H1 (cell line): ENCODE measurements at regions not wholly inside any gene's neighbourhood (a gene's known extent, or its start where the extent isn't known, plus 50 kb on each side); places are given as distances from the start of the nearest gene placed in this dataset.

Experiments used
- CTCF ChIA-PET: fragments of 300-600 bp; sonication (Branson Sonifier 250); formaldehyde crosslinking; loops from one replicate; lab custom pipeline; 2021; ENCODE audit not compliant: partially characterized antibody; lab: Charles Lee
- POLR2A ChIA-PET: fragments of 300-600 bp; sonication (Branson Sonifier 250); formaldehyde crosslinking; loops from one replicate; lab custom pipeline; 2021; ENCODE audit warnings: inconsistent platforms; ENCODE audit not compliant: partially characterized antibody; lab: Charles Lee
- DNase-seq, 2 experiments: peaks; one replicate each; pipeline versions ENCODE4 v3.0.0 to v3.0.0-alpha.2; 2010 to 2022; ENCODE audit warnings: low spot score in 2 of 2, low read depth in 1 of 2, mixed read lengths in 1 of 2
- FAIRE-seq: peaks from 2 replicates; lab custom pipeline; 2011; peaks lifted over from hg19 to GRCh38; lab: Jason Lieb, UNC
- H2AFZ ChIP-seq: 2 replicates; pipeline ENCODE4 v1.8.1; 2012; ENCODE audit warnings: low read length, inconsistent platforms
- H2AK5ac ChIP-seq: 2 replicates; pipeline ENCODE4 v1.6.1; 2013; ENCODE audit warnings: low read depth, low read length
- H2BK120ac ChIP-seq: replicated peaks from 2 replicates; pipeline ENCODE3; 2013; ENCODE audit warnings: low read depth, low read length, inconsistent platforms
- H2BK12ac ChIP-seq: 2 replicates; pipeline ENCODE4 v1.6.1; 2013; ENCODE audit warnings: low read depth, low read length
- H2BK15ac ChIP-seq: 2 replicates; pipeline ENCODE4 v1.6.1; 2013; ENCODE audit warnings: low read length
- H2BK20ac ChIP-seq: 2 replicates; pipeline ENCODE4 v1.6.1; 2013; ENCODE audit warnings: low read length
- H2BK5ac ChIP-seq: 2 replicates; pipeline ENCODE4 v1.6.1; 2013; ENCODE audit warnings: low read depth, low read length
- H3K14ac ChIP-seq: 2 replicates; pipeline ENCODE4 v1.6.1; 2013; ENCODE audit warnings: inconsistent platforms; ENCODE audit not compliant: insufficient read length
- H3K18ac ChIP-seq: 2 replicates; pipeline ENCODE4 v1.6.1; 2013; ENCODE audit warnings: low read length; ENCODE audit errors: extremely low read depth
- H3K23ac ChIP-seq: 2 replicates; pipeline ENCODE4 v1.6.1; 2013; ENCODE audit warnings: inconsistent platforms; ENCODE audit not compliant: insufficient read length
- H3K23me2 ChIP-seq: 2 replicates; pipeline ENCODE4 v1.6.1; 2013; ENCODE audit warnings: low read depth, low read length
- H3K27ac ChIP-seq: 2 replicates; pipeline ENCODE4 v1.6.1; 2011; ENCODE audit warnings: low read depth, low read length, inconsistent platforms
- H3K27me3 ChIP-seq, 4 experiments: replicated peaks in 1 of 4; 1 replicate in 1 of 4; 2 replicates in 3 of 4; pipeline versions ENCODE4 v1.6.1 to v1.8.1; 2011 to 2013; ENCODE audit warnings: low read length in 3 of 4, mild to moderate bottlenecking in 3 of 4, inconsistent platforms in 2 of 4, mixed read lengths in 2 of 4, moderate library complexity in 1 of 4; ENCODE audit not compliant: control insufficient read depth in 3 of 4, insufficient read depth in 3 of 4; ENCODE audit errors: extremely low read depth in 1 of 4
- H3K36me3 ChIP-seq, 4 experiments: 2 replicates each; pipeline versions ENCODE4 v1.6.1 to v1.8.1; 2011 to 2013; ENCODE audit warnings: mild to moderate bottlenecking in 4 of 4, low read length in 3 of 4, moderate library complexity in 2 of 4, control low read depth in 1 of 4, inconsistent platforms in 1 of 4; ENCODE audit not compliant: insufficient read depth in 4 of 4, control insufficient read depth in 2 of 4
- H3K4ac ChIP-seq: replicated peaks from 2 replicates; pipeline ENCODE3; 2013; ENCODE audit warnings: low read length, low read depth, mixed read lengths, inconsistent platforms; ENCODE audit not compliant: insufficient read length
- H3K4me1 ChIP-seq, 4 experiments: replicated peaks in 1 of 4; 1 replicate in 1 of 4; 2 replicates in 3 of 4; pipeline versions ENCODE4 v1.6.1 to v1.8.1; 2011 to 2013; ENCODE audit warnings: low read length in 3 of 4, inconsistent platforms in 2 of 4, mixed read lengths in 1 of 4; ENCODE audit not compliant: insufficient read depth in 4 of 4, control insufficient read depth in 3 of 4
- H3K4me2 ChIP-seq, 2 experiments: 2 replicates each; pipeline versions ENCODE4 v1.6.1 to v1.8.1; 2011 to 2013; ENCODE audit warnings: low read depth in 2 of 2, low read length in 2 of 2, control low read depth in 1 of 2, inconsistent platforms in 1 of 2, mild to moderate bottlenecking in 1 of 2; ENCODE audit not compliant: insufficient read depth in 1 of 2
- H3K4me3 ChIP-seq, 4 experiments: fragments of 200-600, 300-600 bp in 1 of 4; sonication (generic), shearing (Covaris generic), sonication (Bioruptor Twin) in 1 of 4; 2 replicates each; pipeline versions ENCODE4 v1.5.1 to v1.8.1; 2011 to 2016; ENCODE audit warnings: low read length in 4 of 4, low read depth in 3 of 4, control low read depth in 2 of 4, inconsistent platforms in 2 of 4, mild to moderate bottlenecking in 2 of 4, mixed read lengths in 1 of 4, moderate library complexity in 1 of 4; ENCODE audit not compliant: insufficient read depth in 2 of 4; ENCODE audit errors: extremely low read depth in 1 of 4
- H3K56ac ChIP-seq: replicated peaks from 2 replicates; pipeline ENCODE3; 2013; ENCODE audit warnings: low read depth, mild to moderate bottlenecking, mixed read lengths, low read length, inconsistent platforms; ENCODE audit not compliant: insufficient read length
- H3K79me1 ChIP-seq: 2 replicates; pipeline ENCODE4 v1.6.1; 2013; ENCODE audit warnings: low read depth, low read length, control low read depth
- H3K79me2 ChIP-seq, 2 experiments: 2 replicates each; pipeline versions ENCODE4 v1.6.1 to v1.8.1; 2012 to 2013; ENCODE audit warnings: low read length in 2 of 2, mild to moderate bottlenecking in 2 of 2, inconsistent platforms in 1 of 2; ENCODE audit not compliant: insufficient read depth in 2 of 2, control insufficient read depth in 1 of 2
- H3K9ac ChIP-seq, 4 experiments: replicated peaks in 1 of 4; 1 replicate in 1 of 4; 2 replicates in 3 of 4; pipeline versions ENCODE4 v1.6.1 to v1.8.1; 2011 to 2013; ENCODE audit warnings: low read depth in 3 of 4, low read length in 3 of 4, control low read depth in 2 of 4, mild to moderate bottlenecking in 2 of 4, moderate library complexity in 2 of 4, inconsistent platforms in 1 of 4; ENCODE audit errors: extremely low read depth in 1 of 4
- H3K9me3 ChIP-seq, 2 experiments: 2 replicates each; pipeline versions ENCODE4 v1.6.1 to v1.8.1; 2012 to 2013; ENCODE audit warnings: mild to moderate bottlenecking in 2 of 2, moderate library complexity in 2 of 2, control low read depth in 1 of 2, inconsistent platforms in 1 of 2, low read depth in 1 of 2, low read length in 1 of 2, mixed read lengths in 1 of 2; ENCODE audit not compliant: insufficient read depth in 2 of 2
- H4K20me1 ChIP-seq, 2 experiments: replicated peaks in 1 of 2; 2 replicates each; pipeline versions ENCODE3 to v1.8.1; 2011 to 2013; ENCODE audit warnings: inconsistent platforms in 2 of 2, low read length in 2 of 2, mild to moderate bottlenecking in 1 of 2; ENCODE audit not compliant: insufficient read depth in 2 of 2, control insufficient read depth in 1 of 2
- H4K5ac ChIP-seq: 2 replicates; pipeline ENCODE4 v1.6.1; 2013; ENCODE audit warnings: low read length, low read depth, mixed read lengths, inconsistent platforms; ENCODE audit not compliant: insufficient read length
- H4K8ac ChIP-seq: 2 replicates; pipeline ENCODE4 v1.8.0; 2013; ENCODE audit warnings: mild to moderate bottlenecking, moderate library complexity, low read length, inconsistent platforms; ENCODE audit not compliant: insufficient read depth; ENCODE audit errors: extremely low read depth
- H4K91ac ChIP-seq: replicated peaks from 2 replicates; pipeline ENCODE3; 2013; ENCODE audit warnings: low read length, mixed read lengths, inconsistent platforms; ENCODE audit not compliant: insufficient read length
- ASH2L ChIP-seq: fragments of 200-600, 300-600 bp; sonication (generic); IDR thresholded peaks from one replicate; pipeline ENCODE4 v1.7.1; 2017; ENCODE audit warnings: low read length
- ATF3 ChIP-seq: IDR thresholded peaks from 2 replicates; pipeline ENCODE4 v1.6.1; 2011; ENCODE audit warnings: low read depth, mild to moderate bottlenecking, low read length; ENCODE audit not compliant: insufficient read depth
- CBX5 ChIP-seq: fragments of 300-800, 300-1000 bp; sonication (generic); IDR thresholded peaks from 2 replicates; pipeline ENCODE4 v1.7.1; 2016; ENCODE audit warnings: antibody characterized with exemption, low read length, low read depth
- CHD2 ChIP-seq: IDR thresholded peaks from 2 replicates; pipeline ENCODE4 v1.6.1; 2012; ENCODE audit warnings: low read length, improper control_type of control experiment
- CTBP2 ChIP-seq: IDR thresholded peaks from 2 replicates; pipeline ENCODE4 v1.7.0; 2011; ENCODE audit warnings: borderline replicate concordance, mild to moderate bottlenecking, moderate library complexity, mixed read lengths, low read length; ENCODE audit not compliant: insufficient read depth, insufficient read length
- FOSL1 ChIP-seq: IDR thresholded peaks from 2 replicates; pipeline ENCODE4 v1.6.1; 2011; ENCODE audit warnings: mild to moderate bottlenecking, low read depth, low read length, moderate library complexity; ENCODE audit not compliant: insufficient read depth
- GTF2F1 ChIP-seq: IDR thresholded peaks from 2 replicates; pipeline ENCODE4 v1.6.1; 2012; ENCODE audit warnings: low read depth, low read length, improper control_type of control experiment, borderline replicate concordance
- HDAC2 ChIP-seq, 2 experiments: fragments of 300-600 bp in 1 of 2; sonication (generic) in 1 of 2; IDR thresholded peaks; 2 replicates each; pipeline ENCODE4 v1.6.1; 2011 to 2012; ENCODE audit warnings: low read depth in 2 of 2, low read length in 2 of 2, mild to moderate bottlenecking in 2 of 2, moderate library complexity in 2 of 2, borderline replicate concordance in 1 of 2, inconsistent platforms in 1 of 2
- POU5F1 ChIP-seq: IDR thresholded peaks from 2 replicates; pipeline ENCODE4 v1.6.1; 2011; ENCODE audit warnings: low read depth, mild to moderate bottlenecking, low read length, moderate library complexity
- SP1 ChIP-seq: IDR thresholded peaks from 2 replicates; pipeline ENCODE4 v1.6.1; 2011; ENCODE audit warnings: low read depth, low read length
- ZNF274 ChIP-seq: IDR thresholded peaks from 2 replicates; pipeline ENCODE4 v1.7.0; 2012; ENCODE audit warnings: low read length, borderline replicate concordance; ENCODE audit errors: extremely low read depth
- WGBS, 2 experiments: shearing (Covaris generic) in 1 of 2; methylation state at CpG; one replicate each; pipeline versions ENCODE4 v1.1.6 to v1.1.7; 2013 to 2015; ENCODE audit warnings: low lambda C conversion rate in 2 of 2, mixed read lengths in 2 of 2, inconsistent platforms in 1 of 2, low coverage in 1 of 2, missing lambda C conversion rate in 1 of 2; ENCODE audit not compliant: insufficient replicate concordance in 2 of 2, insufficient coverage in 1 of 2, insufficient read length in 1 of 2; ENCODE audit errors: extremely low coverage in 1 of 2, missing lambda C conversion rate in 1 of 2; 5-methylcytosine and 5-hydroxymethylcytosine counted together
- TF ChIP-seq, protein P1 (sequence below): IDR thresholded peaks from 2 replicates; pipeline ENCODE4 v1.6.1; 2011; ENCODE audit warnings: low read length, improper control_type of control experiment

- Histone ChIP-seq H3K23ac (no peak overlapping the region), H2BK5ac (no peak overlapping the region), H3K27me3 (no peaks in the 10 kb centered on the region), H3K4me1 (no peaks in the 10 kb centered on the region), H4K5ac (no peak overlapping the region), H2BK20ac (no peak overlapping the region), H3K4me2 (no peak overlapping the region), H2AFZ (no peak overlapping the region), H3K9ac (no peak overlapping the region), H3K79me2 (no peaks in the 10 kb centered on the region), H3K4me3 (no peak overlapping the region), H4K91ac (no peak overlapping the region), H3K36me3 (no peaks in the 10 kb centered on the region), H2AK5ac (no peak overlapping the region), H3K9me3 (peaks cover 0 to 2% of the 10 kb centered on the region in 2 experiments; a peak in 1 of 4 replicates), H3K4ac (no peak overlapping the region), H4K8ac (no peak overlapping the region), H2BK120ac (no peak overlapping the region), H4K20me1 (no peaks in the 10 kb centered on the region), H3K27ac (no peak overlapping the region), H3K14ac (no peak overlapping the region), H3K23me2 (no peaks in the 10 kb centered on the region), H2BK15ac (no peak overlapping the region), H3K56ac (no peak overlapping the region), H2BK12ac (no peak overlapping the region), H3K79me1 (no peaks in the 10 kb centered on the region), H3K18ac (no peak overlapping the region)
- ChIA-PET CTCF (no interaction called here), POLR2A (no interaction called here)
- 63% methylated on average over 4 of the region's 4 CpGs; no CpG with 5 or more reads in 1 of the 2 experiments for WGBS, 2 experiments
- FAIRE-seq: no peak
- no peak for DNase-seq
- TF ChIP-seq CBX5 (no peak), CHD2 (no peak), ASH2L (no peak), GTF2F1 (no peak), HDAC2 (IDR thresholded peaks at IDR 0.05; ENCODE audit: borderline replicate concordance in 1 of 2, low read depth in 2 of 2, low read length in 2 of 2) (no peak), CTBP2 (no peak), ATF3 (no peak), ZNF274 (no peak), FOSL1 (no peak), POU5F1 (no peak), SP1 (no peak)
- TF ChIP-seq, protein P1, sequence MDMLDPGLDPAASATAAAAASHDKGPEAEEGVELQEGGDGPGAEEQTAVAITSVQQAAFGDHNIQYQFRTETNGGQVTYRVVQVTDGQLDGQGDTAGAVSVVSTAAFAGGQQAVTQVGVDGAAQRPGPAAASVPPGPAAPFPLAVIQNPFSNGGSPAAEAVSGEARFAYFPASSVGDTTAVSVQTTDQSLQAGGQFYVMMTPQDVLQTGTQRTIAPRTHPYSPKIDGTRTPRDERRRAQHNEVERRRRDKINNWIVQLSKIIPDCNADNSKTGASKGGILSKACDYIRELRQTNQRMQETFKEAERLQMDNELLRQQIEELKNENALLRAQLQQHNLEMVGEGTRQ: no peak
Observed at GRCh38 chr5:117456866-117457470, 882.3 kb upstream of the SEMA6A start.
